GM19043 (cell line): ENCODE measurements at regions not wholly inside any gene's neighbourhood (a gene's known extent, or its start where the extent isn't known, plus 50 kb on each side); places are given as distances from the start of the nearest gene placed in this dataset.

Experiments
- ATAC-seq: cut with Tn5 transposase; IDR thresholded peaks from one replicate; pipeline ENCODE4 v1.9.1; 2021; ENCODE audit warnings: low read depth; ENCODE audit not compliant: unreplicated experiment

DNA sequence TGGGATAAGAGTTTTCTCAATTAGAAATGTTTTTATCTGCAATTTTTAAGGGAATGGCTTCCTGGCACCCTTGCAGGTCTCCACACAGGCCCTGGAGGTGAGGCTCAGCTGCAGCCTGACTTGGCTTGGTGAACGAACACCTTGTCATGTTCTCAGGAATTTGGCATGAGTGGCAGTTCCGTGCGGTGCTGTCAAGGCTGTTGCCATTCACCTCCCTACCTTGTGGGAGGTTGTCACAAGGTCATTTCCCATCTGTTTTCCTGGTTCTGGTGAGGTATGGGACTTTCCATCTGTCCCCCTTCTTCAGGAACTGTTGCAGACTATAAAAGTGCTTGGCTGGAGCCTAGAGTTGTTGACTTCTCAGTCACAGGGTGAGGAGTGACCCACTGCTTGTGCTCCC lies 82.9 kb downstream of the ELOVL4 start:
- ATAC-seq, result no peak

DNA sequence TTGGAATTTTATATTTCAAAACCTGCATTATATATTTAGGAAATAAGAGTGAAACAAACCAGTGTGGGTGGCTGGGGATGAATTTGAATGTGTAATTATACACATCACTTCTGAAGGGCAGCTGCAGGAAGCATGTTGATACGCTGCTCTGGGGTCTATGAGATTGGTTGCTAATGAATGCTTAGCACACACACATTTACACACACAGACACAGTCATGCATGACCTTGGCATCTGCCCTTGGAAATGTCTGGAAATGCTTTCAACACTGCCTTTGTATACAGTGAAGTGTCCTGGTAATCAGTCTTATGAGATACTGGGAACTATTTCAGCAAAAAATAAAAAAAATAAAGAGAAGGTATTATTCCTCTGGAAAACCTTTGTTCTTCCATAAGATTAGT lies 83.4 kb downstream of the ELOVL4 start:
- no peak for ATAC-seq

DNA sequence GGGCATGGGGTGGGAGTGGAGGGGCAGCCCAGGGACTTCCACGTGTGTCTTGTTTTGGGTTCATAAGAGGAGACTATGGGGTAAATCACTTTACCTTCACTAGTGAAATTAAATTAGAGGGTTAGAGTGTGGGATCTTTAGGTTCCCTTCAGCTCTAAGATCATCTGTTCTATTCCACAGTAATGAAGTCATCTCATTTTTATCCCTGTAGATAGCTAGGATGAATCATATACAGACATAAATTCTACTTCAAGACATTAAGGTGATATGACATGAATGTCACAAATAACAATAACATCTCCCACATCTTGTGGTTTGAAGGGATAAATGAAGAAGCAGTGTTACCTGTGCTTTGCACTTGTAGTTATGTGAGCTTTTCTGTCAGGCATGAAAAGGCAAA lies 83.8 kb downstream of the ELOVL4 start:
- no peak for ATAC-seq

DNA sequence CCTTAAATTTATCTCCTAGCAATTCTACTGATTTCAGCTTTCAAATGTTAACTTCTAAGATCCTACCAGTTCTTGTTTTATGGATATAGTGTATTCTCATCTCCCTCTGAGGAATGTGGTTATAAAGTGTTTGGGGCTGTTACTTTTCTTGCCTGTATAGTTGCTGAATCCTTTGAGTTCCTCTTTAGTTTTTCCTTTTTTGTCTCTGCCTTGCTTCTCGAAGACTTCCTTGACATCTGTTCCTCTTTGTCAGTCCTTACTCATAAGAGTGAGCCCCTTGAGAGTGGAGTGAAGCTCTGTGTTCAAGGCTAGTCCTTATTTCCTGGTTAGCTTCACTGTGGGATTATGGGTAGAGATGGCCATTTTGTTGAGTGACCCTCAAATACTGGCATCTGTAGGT lies 84.6 kb downstream of the ELOVL4 start:
- no peak for ATAC-seq

DNA sequence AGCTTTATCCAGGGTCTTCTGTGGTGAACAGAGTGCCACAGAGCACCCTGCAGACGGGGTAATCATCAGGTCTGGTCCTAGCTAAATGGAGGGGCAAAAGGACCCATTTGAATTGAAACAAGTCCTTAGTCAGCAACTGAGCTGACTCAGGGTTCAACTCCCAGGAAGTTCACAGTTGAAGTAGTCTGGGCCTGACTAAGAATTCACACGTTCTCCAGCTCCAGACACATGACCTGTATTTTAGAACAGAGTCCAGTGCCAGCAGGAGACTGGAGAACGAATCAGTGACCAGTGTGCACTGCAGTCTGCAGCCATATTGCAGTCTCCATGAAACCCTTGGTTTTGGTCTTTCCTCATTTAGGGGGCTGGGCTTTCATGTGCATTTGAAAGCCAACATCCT lies 85.2 kb downstream of the ELOVL4 start:
- ATAC-seq, result no peak

DNA sequence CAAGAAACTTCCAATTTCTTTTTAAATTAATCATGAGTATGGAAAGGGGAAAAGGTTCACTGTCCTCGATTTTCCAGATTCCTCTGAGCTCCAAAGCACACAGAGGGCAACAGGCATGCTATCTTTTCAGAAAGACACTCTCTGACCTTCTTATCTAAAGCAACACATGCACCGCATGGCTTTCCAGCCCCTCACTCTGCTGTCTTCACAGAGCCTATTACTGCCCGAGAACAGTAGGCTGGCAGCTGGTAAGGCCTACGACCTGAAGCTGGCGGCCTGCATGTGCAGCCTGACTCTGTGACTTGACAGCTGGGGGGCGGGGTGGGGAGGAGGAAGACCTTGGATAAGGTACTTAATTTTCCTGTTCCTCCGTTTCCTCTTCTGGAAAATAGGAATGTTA lies 86.3 kb downstream of the ELOVL4 start:
- ATAC-seq, result no peak

DNA sequence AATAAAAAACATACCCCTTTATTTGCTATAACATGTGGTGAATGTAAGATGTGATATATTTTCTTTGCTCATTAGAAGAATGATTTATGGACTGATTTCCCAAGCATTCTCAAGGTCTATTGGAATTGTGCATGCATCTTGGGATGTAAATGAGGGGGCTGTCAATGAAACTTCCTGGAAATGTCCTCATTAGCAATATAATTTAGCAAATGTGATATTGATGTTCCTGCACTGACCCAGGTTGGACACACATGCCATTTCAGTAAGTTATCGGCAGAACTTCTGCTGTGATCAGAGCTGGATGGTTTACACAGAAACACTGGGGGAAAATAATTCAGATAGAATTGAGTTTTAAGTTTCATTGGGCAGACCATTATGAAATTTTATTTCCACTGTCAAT lies 99.9 kb downstream of the ELOVL4 start:
- no peak for ATAC-seq

DNA sequence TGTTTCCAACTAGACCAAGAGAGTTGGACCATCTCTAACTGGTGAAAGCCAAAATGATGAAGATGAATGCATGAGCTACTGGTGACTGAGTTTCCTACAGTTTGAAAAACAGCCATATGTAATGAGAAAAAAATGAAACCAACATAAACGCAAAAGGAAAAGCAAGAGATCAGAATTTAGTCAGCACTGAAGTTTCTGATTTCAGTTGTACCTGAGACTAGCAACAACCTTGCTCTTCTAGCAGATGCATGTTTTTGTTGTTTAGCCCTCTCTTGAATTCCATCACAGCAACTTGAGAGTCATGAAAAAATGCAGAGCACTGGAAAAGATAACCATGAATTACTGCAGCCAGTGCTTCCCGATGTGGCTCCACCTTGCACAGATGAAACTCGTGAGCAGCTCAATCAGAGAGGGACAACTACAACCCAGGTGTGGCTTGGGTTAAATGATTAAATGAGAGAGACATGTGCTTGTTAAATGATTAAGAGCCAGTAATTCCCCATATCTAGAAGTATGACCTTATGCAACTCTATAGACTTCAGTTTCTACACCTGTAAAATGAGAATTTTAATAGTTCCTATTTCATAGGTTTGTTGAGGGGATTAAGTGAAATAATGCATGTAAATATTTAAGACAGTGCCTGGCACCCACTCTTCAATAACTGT lies 104.8 kb downstream of the ELOVL4 start:
- ATAC-seq, result peak; percentile 37

DNA sequence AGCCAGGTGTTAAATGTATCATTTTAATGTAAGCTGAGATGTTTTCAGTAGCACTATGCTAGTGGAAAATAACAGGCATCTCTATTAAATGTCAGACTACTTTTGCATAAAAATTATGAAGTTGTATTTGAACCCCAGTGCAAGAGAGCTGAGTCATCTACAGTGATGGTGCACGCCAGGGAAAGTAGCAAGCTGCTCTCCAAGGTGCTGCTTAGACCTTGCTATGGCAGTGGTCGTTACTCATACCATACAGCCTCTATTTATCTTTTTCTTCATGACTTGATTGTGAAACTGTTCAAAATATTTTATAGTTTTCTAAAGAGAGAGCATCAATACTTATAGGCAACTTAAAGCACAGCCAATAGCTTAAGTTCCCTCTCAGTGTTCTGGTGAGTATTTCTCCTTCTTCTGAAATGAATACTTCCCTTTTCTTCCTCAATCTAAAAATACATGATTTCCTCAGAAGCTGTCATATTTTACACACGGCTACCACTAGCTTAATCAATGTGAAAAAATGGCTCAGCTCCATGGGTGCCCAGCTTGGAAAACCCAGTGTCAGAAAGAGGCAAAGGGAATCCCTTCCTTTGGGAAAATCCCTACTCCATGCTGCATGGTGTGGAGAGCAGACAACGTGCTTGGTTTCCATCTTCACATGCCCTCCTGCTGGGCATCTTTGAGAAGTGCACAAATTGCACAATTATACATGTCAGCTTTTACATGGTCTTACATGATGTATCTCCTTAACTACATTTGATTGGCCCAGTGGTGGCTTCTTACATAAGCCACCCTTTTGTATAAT lies 105.6 kb downstream of the ELOVL4 start:
- ATAC-seq, result peak; percentile 17

DNA sequence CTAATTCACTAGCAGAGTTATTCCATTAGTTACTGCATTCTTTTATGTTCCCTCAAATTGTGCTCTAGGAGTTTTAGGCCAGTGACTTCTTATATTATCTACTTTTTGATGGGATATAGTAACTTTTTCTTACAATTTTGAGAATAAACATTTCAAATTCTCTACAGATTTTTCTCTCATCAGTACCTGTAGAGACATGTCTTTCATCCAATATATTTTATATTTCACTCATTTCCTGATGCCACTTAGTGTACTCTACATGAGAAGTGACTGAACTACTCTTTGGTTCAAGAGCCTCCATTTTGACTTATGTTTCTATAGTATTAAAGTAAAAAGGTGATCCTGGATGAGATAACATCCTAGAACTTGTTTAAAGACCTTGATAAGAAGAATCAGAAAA lies 108.5 kb downstream of the ELOVL4 start:
- no peak for ATAC-seq

DNA sequence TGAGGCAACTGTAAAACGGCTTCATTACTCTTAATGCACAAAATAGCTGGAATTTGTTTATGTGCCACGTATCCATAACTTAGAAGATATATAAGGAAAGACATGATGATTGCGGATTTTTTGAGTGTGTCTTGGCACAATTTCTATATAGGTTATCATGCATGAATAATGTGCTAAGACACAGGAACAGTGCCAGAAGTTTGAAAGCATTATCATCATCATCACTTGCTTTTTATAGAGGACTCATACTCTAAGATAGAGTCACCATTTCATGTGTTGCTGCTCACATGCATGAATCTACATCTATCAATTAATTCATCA lies 113.4 kb downstream of the ELOVL4 start:
- no peak for ATAC-seq

DNA sequence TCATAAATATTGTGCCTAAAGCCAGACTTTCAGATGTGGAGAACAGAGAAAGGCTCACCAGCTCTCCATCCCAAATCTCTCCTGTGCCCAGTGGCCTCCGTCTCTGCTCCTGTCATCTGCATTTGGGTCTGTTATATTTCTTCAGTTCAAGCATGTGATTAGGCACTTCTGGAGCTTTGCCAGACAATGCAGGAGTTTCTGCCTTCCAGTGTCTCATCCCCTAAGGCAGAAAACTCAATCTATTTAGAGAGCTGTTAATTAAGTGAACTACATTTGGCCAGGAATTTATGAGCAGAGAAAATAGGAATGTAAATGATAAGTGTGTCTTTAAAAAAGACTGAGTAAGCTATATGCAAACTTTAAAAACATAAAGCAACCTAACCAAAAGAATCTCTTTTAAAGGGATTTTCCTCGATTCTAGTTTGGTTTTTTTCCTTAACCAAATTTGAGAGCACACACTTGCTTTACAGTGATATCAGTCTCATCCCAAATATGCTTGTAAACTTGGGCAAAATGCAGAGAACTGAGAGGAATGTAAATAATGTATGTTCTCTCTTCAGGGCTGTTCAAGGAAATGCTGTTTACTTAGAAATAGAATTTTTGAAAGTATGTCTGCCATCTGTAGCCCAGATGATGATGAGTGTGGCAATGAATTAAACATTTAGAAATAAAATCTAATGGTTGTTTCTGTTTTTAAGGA lies 113.9 kb downstream of the ELOVL4 start:
- ATAC-seq, result no peak

DNA sequence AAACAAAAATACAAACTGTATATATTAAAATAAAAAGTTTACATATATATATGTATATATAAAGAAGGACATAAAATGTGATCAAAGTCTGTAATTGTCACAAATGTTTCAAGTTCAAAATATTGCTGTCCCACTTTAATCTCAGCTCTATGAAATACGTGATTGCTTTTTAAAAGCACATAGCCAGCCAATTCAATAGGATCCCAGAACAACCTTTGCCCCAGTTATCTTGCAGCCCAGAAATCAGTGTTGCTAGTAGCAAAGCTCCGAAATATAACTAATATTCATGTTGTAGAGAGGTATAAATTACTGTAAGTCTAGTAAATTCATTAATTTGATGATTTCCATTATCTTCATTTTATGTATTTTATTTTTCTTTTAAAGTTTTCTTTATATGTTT lies 114.6 kb downstream of the ELOVL4 start:
- ATAC-seq, result no peak

DNA sequence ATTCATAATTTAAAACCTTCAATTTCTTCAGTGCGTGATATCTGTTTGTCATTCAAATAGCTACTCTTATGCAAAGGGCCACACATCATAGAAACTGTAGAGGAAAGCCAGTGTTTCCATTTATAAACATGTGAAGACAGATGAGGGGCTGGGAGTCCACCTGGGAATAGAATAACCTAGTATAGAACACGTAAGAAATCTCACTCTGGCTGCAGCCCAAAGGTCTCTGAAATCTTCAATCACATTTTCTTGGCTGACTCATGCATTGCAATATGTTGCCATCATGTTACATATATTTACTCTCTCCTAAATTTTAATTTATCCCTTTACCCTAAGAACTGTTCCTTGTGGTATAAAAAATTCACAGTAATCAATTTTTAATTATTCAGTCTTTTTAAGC lies 123.2 kb downstream of the ELOVL4 start:
- ATAC-seq, result no peak

DNA sequence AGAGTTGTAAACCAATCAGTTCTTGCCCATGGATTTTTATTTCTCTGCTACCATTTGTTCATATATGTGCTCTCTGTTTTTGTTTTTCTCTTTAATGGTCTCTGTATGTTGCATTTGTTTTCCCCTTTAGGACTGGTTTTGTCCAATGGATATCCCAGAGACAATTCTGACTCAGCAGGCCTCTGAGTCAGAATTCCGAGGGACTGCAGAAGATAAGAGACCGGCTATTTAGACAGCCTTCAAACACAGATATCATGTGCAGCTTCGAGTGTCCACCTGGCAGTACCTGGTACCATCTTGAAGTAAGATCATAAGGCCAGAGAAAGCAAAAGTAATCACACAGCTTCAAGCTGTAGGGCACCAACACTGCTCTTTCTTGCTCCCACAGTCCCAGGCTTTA lies 125.5 kb downstream of the ELOVL4 start:
- ATAC-seq, result no peak

DNA sequence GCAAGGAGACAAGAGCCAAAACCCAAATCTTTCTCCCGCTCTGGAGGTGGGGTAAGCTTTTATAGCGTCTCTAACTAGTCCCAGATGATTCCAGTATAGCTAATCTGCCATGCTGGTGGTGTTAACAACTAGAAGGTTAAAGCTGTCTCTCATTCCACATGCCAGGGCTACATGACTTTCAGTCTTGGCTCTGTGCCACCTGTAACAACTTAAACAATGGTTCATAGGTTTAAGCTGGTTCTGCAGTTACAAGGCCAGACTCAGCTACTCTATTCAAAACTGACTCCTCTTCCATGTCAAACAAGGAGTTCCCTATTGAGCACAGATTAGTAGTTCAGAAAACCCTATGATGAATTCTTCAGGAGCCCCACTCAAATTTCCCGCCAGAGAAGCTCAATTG lies 128.9 kb downstream of the ELOVL4 start:
- no peak for ATAC-seq

DNA sequence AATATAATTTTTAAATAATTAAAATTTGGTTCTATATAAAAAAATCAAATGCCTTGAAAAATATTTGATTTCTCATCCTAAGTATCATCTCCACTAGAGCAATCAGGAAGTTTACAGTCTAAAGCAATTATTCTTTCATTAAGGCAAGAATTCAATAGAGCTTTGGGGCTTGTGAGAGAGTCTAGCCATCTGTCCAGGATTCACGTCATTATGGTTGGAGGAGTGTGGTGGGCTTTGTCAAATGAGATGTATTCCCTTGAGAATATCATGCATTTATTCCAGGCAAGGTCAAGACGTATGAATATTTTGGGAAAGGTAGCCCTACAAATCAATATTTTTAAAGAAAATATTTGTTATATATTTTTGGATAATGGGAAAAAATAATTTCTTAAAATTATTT lies 132.4 kb downstream of the ELOVL4 start:
- no peak for ATAC-seq

DNA sequence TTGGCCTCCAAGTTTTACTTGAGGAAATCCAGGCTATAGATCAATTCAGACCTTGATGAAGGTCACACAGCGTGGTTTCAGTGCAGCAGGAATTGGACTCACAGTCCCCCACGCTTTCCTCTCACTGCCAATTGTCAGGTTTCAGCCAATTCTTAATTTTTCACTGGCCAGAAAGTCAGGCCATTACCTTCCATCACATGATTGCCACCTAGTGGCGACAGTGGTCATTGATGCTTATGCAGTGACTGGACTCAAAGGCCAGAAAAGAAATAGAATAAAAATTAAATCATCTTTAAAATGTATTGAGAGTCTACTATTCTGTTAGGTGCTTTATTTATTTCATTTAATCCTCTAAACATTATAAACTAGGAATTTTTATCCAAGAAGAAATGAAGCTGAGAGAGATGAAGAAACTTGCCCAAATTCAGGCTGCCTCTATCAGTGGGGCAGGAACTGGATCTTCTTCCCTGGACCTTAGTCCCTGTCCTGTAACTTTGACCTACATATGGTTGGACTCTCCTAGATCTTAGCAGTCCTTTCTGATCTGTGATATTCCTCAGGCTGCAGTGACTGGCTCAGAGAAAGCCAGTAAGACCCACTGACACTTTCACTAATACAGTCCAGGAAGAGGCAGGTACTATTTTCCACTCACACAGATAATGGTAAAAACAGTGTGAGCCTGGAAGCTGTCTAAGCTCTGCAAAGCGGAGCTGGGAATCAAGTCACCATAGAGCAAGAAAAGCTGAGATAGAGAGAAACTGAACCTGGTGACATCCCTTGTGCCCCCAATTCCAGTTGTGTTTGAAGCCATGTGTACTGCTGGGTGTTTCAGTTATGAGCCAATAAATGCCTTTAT lies 133.3 kb downstream of the ELOVL4 start:
- ATAC-seq, result peak; percentile 88

DNA sequence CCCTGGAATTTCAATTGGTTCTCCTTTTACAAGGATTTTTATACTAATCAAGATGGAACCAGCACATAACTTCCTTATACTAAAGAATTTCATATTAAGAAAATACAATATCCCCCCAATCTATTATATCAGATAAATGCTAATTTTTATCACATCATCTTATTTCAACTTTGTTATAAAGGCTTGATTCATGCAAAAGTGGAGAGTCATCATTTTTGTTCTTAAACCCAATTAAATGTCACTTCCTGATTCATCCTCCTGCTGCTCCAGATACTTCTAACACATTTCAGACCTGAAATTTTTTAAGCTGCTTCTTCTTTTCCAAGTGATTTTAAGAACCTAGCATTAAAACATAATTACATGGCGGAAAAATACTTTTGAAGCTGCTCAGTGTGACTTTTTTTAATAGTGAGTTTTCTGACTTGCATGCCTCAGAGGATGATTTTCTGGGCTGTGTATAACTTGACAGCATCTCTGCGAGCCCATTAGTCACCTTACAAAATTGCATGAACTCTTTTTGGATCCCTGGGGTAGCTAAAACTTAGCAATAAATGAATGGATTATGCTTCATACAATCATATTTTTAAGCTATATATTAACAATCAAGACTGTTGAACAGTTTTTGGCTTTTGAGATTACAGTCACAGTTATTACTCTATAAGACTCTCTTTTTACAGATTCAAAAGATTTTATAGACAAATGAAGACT lies 134.1 kb downstream of the ELOVL4 start:
- ATAC-seq, result no peak

DNA sequence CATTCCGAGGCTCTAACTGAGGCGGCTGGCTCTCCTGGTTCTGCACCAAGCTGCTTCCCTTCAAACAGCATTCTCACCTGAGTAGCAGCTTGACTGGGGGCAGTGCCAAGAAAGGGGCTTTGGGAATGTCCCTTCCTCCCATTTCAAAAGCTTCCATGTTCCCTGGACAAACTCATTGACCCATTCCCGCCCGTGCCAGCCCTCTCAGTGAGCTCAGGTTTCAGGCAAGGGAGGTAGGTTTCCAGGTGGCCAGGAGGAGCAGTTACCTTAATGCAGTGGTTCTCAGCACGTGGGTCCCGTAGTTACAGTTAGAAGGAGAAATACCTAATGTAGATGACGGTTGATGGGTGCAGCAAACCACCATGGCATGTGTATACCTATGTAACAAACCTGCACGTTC lies 135.2 kb downstream of the ELOVL4 start:
- ATAC-seq, result no peak
